ENCODE measurements at regions not wholly inside any gene's neighbourhood (a gene's known extent, or its start where the extent isn't known, plus 50 kb on each side); places are given as distances from the start of the nearest gene placed in this dataset.

DNA sequence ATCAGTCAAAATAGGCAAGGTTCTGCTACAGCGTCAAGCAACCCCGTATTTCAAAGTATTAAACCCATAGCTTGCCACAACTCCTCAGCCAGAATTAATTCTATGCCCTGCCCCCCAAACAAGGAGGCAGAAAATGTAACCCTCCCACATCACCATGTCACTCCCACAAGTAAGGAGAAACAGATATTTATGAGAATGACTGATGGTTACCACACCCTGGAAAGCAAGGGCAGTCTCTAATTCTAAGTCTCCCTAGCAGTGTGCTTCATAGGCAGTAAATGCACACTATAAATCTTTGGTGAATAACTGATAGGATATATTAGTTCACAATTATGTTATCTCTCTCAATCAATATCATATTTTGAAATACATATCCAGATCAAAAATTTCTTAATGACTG lies 228.0 kb upstream of the SLC14A2 start:
- TF ChIP-seq CTCF (IDR thresholded peaks at IDR 0.05) (no peak), POLR2A (IDR thresholded peaks at IDR 0.05) (no peak), POLR2AphosphoS5 (IDR thresholded peaks at IDR 0.05) (no peak), EP300 (IDR thresholded peaks at IDR 0.05) (no peak)

Data from stomach (tissue), 4 donors.